IPS-NIHi11 (cell line): ENCODE measurements at regions not wholly inside any gene's neighbourhood (a gene's known extent, or its start where the extent isn't known, plus 50 kb on each side); places are given as distances from the start of the nearest gene placed in this dataset.
"Not testable (repeated sequence)": the region's sequence is repeated elsewhere in the genome, so short reads cannot be mapped to it uniquely, and the experiment has no call there.

Source experiments
- DNase-seq: peaks from one replicate; pipeline ENCODE4 v3.0.0; 2012; ENCODE audit warnings: mixed read lengths, low spot score

GRCh38 chr5:30479104-30479503 lies 714.4 kb upstream of the CDH6 start:
- DNase-seq, result no peak

GRCh38 chr5:30475429-30475828 lies 718.1 kb upstream of the CDH6 start:
- no peak for DNase-seq

GRCh38 chr5:30469691-30470090 lies 723.8 kb upstream of the CDH6 start:
- no peak for DNase-seq

GRCh38 chr5:30458681-30459080 lies 734.8 kb upstream of the CDH6 start:
- no peak for DNase-seq

GRCh38 chr5:30455484-30455883 lies 738.0 kb upstream of the CDH6 start:
- DNase-seq, result not testable (repeated sequence)

- DNase-seq, result no peak
Measured at GRCh38 chr5:30453168-30453567, 740.3 kb upstream of the CDH6 start.

GRCh38 chr5:30450153-30450552 lies 743.3 kb upstream of the CDH6 start:
- no peak for DNase-seq

- no peak for DNase-seq
Measured at GRCh38 chr5:30447431-30447830, 746.1 kb upstream of the CDH6 start.

GRCh38 chr5:30446456-30446855 lies 747.0 kb upstream of the CDH6 start:
- no peak for DNase-seq

- DNase-seq, result no peak
Measured at GRCh38 chr5:30438785-30439184, 754.7 kb upstream of the CDH6 start.

GRCh38 chr5:30436691-30437090 lies 756.8 kb upstream of the CDH6 start:
- DNase-seq, result no peak

- DNase-seq, result not testable (repeated sequence)
Measured at GRCh38 chr5:30428866-30429407, 764.5 kb upstream of the CDH6 start.

- peak; percentile 6 for DNase-seq
Measured at GRCh38 chr5:30414078-30414477, 779.4 kb upstream of the CDH6 start.

- no peak for DNase-seq
Measured at GRCh38 chr5:30413540-30413939, 779.9 kb upstream of the CDH6 start.

GRCh38 chr5:30405821-30406220 lies 787.7 kb upstream of the CDH6 start:
- no peak for DNase-seq

- peak; percentile 44 for DNase-seq
Measured at GRCh38 chr5:30401479-30402058, 791.9 kb upstream of the CDH6 start.

- DNase-seq, result no peak
Measured at GRCh38 chr5:30398423-30398822, 795.1 kb upstream of the CDH6 start.

- DNase-seq, result no peak
Measured at GRCh38 chr5:30392897-30393296, 800.6 kb upstream of the CDH6 start.

GRCh38 chr5:30390095-30390494 lies 803.4 kb upstream of the CDH6 start:
- DNase-seq, result no peak

GRCh38 chr5:30387974-30388632 lies 805.4 kb upstream of the CDH6 start:
- no peak for DNase-seq

GRCh38 chr5:30385754-30386153 lies 807.7 kb upstream of the CDH6 start:
- DNase-seq, result no peak

- no peak for DNase-seq
Measured at GRCh38 chr5:30384171-30384570, 809.3 kb upstream of the CDH6 start.

GRCh38 chr5:30380228-30380627 lies 813.3 kb upstream of the CDH6 start:
- no peak for DNase-seq

- no peak for DNase-seq
Measured at GRCh38 chr5:30376848-30377247, 816.6 kb upstream of the CDH6 start.
